Esophagus (tissue), 2 donors: ENCODE measurements at regions not wholly inside any gene's neighbourhood (a gene's known extent, or its start where the extent isn't known, plus 50 kb on each side); places are given as distances from the start of the nearest gene placed in this dataset.

Experiments
- H3K27ac ChIP-seq, 2 donors: one replicate each; pipeline ENCODE4 v1.5.1; 2013; ENCODE audit warnings: low read depth in 2 of 2, mild to moderate bottlenecking in 2 of 2, inconsistent platforms in 1 of 2, low read length in 1 of 2, moderate library complexity in 1 of 2
- H3K27me3 ChIP-seq, 2 donors: one replicate each; pipeline ENCODE4 v1.6.1; 2013; ENCODE audit warnings: low read length in 2 of 2, control low read depth in 1 of 2, mild to moderate bottlenecking in 1 of 2; ENCODE audit not compliant: insufficient read depth in 2 of 2, control insufficient read depth in 1 of 2
- H3K36me3 ChIP-seq, 2 donors: one replicate each; pipeline ENCODE4 v1.6.1; 2013; ENCODE audit warnings: low read length in 1 of 2; ENCODE audit not compliant: control insufficient read depth in 2 of 2, insufficient read depth in 2 of 2
- H3K4me1 ChIP-seq, 2 donors: one replicate each; pipeline ENCODE4 v1.6.1; 2013; ENCODE audit warnings: low read length in 1 of 2; ENCODE audit not compliant: control insufficient read depth in 2 of 2, insufficient read depth in 2 of 2
- H3K4me3 ChIP-seq, 2 donors: one replicate each; pipeline ENCODE4 v1.5.1; 2013; ENCODE audit warnings: low read length in 2 of 2, mild to moderate bottlenecking in 2 of 2, low read depth in 1 of 2, moderate library complexity in 1 of 2
- H3K9me3 ChIP-seq, 2 donors: one replicate each; pipeline ENCODE4 v1.6.1; 2013; ENCODE audit warnings: mild to moderate bottlenecking in 2 of 2, low read depth in 1 of 2, low read length in 1 of 2, moderate library complexity in 1 of 2; ENCODE audit not compliant: control insufficient read depth in 2 of 2, insufficient read depth in 1 of 2
- WGBS, 2 donors: extraction: QIAGEN DNeasy Blood & Tissue Kit; methylation state at CpG; one replicate each; pipeline ENCODE4 v1.1.7; 2013; 5-methylcytosine and 5-hydroxymethylcytosine counted together
- donor health status: healthy with polysubstance abuse.
- donor health status: Bipolar disorder and iron deficiency.

- Histone ChIP-seq H3K27ac (peak overlapping the region; percentile 62 to 76), H3K36me3 (no peaks in the 10 kb centered on the region), H3K9me3 (no peaks in the 10 kb centered on the region), H3K27me3 (no peaks in the 10 kb centered on the region), H3K4me1 (peaks cover 0 to 5% of the 10 kb centered on the region in 2 donors), H3K4me3 (no peak overlapping the region)
- 60 to 73% methylated on average over 6 of the region's 6 CpGs for WGBS, 2 donors
Measured at GRCh38 chr9:108058135-108058814, 568.7 kb upstream of the KLF4 start.

DNA sequence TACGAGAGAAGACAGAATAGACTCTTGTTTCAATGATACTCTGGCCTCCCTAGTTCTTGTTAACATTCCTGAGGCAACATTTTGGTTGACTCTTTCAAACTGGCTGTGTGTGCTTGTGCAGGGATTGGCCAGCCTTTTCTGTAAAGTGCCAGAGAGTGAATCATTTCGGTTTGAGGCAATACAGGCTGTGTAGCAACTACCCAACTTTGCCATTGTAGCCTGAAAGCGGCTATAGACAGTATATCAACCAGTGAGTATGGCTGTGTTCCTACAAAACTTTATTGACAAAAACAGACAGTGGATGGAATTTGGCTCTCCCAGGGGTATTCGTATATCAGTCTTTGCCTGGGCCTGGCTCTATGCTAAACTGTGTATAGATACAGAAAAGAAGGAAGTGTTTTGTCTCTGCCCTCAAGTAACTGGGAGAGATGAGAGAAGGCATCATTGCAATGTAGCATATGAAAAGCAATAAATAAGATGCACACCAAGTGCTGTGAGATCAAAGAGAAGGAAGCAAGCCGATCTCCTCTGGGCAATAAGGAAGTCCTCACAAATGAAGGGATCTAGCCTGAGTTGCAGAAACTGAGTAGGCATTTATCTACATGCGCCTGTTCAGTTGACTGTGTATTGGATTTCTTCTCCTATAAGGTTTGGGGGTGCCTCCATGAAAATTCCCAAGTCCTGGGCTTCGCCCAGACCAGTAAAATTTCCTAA, 568.0 kb upstream of the KLF4 start:
- WGBS, 2 donors: 42 to 53% methylated on average over 7 of the region's 7 CpGs
- Histone ChIP-seq H3K27me3 (no peaks in the 10 kb centered on the region), H3K36me3 (no peaks in the 10 kb centered on the region), H3K4me3 (no peak overlapping the region), H3K27ac (peak overlapping the region; percentile 42 to 62), H3K4me1 (peaks cover 0 to 5% of the 10 kb centered on the region in 2 donors), H3K9me3 (no peaks in the 10 kb centered on the region)

DNA sequence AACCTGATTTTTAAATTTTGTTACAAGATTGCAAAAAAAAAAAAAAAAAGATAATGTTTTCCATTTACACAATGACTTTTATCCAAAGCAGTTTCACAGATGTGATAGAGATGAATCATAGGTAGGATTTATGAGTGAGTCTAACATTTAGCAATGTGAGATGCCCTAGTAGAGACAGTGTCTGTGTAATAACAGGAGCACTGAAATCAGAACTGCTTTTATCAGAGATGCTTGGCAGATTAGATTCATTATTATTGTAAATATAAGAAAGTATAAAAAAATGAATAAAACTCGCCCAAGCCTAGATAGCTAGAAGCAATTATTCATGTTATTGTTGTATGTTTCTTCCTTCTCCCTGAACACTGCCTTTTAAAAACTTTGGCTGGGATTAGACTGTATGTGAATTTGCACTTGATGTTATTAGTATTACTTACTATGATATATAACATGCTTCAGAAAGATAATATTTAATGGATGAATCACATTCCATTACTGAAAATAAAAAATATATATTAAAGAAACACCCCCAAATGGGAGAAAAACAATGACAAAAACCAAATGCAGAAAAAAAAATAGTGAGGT, 567.3 kb upstream of the KLF4 start:
- Histone ChIP-seq H3K4me3 (no peak overlapping the region), H3K4me1 (peaks cover 0 to 9% of the 10 kb centered on the region in 2 donors), H3K36me3 (no peaks in the 10 kb centered on the region), H3K27me3 (no peaks in the 10 kb centered on the region), H3K27ac (no peak overlapping the region), H3K9me3 (no peaks in the 10 kb centered on the region)
- 36 to 46% methylated on average over 1 of the region's 1 CpG for WGBS, 2 donors

GRCh38 chr9:108056084-108056804, 566.7 kb upstream of the KLF4 start:
- Histone ChIP-seq H3K4me1 (peaks cover 0 to 9% of the 10 kb centered on the region in 2 donors), H3K36me3 (no peaks in the 10 kb centered on the region), H3K4me3 (no peak overlapping the region), H3K27ac (peak overlapping the region; percentile 88 to 97), H3K27me3 (no peaks in the 10 kb centered on the region), H3K9me3 (no peaks in the 10 kb centered on the region)
- 46 to 64% methylated on average over 6 of the region's 6 CpGs for WGBS, 2 donors

- peak overlapping the region; percentile 42 to 82 for H3K27ac ChIP-seq
- 34 to 53% methylated on average over 3 of the region's 3 CpGs for WGBS, 2 donors
- peaks cover 0 to 9% of the 10 kb centered on the region in 2 donors for H3K4me1 ChIP-seq
- H3K27me3 ChIP-seq: no peaks in the 10 kb centered on the region
- no peak overlapping the region for H3K4me3 ChIP-seq
- no peaks in the 10 kb centered on the region for H3K36me3 ChIP-seq
- no peaks in the 10 kb centered on the region for H3K9me3 ChIP-seq
Measured at GRCh38 chr9:108054131-108054630, 564.6 kb upstream of the KLF4 start.

DNA sequence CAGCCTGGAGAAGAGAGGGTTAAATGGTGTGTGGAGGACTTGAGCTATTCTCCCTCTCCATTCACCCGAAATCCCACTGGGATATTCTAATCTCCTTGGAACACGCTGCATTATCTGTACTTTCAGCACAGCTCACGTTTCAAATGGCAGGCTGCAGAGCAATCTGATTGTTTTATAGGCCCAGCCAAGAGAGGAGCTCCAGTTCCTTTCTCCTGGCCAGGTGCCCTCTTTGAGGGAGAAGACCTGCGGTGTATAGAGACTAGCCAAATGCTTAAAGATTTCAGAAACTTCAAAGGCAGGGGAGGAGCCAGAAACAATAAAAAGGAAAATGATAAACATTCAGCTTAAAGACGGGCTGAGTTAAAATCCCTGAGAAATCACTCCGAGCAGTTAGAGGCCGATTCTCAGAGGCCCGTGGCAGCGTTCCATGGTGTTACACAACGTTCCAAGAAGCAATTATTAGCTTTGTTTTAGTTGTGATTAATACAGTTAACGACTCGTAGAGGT, 564.0 kb upstream of the KLF4 start:
- 16 to 22% methylated on average over 12 of the region's 12 CpGs for WGBS, 2 donors
- no peaks in the 10 kb centered on the region for H3K27me3 ChIP-seq
- H3K4me1 ChIP-seq: peaks cover 0 to 9% of the 10 kb centered on the region in 2 donors
- no peak overlapping the region for H3K4me3 ChIP-seq
- H3K27ac ChIP-seq: peak overlapping the region; percentile 42 to 82
- H3K9me3 ChIP-seq: no peaks in the 10 kb centered on the region
- no peaks in the 10 kb centered on the region for H3K36me3 ChIP-seq

- H3K27ac ChIP-seq: peak overlapping the region in 1 of 2 donors; percentile 1
- H3K9me3 ChIP-seq: no peaks in the 10 kb centered on the region
- no peaks in the 10 kb centered on the region for H3K36me3 ChIP-seq
- peaks cover 0 to 7% of the 10 kb centered on the region in 2 donors for H3K4me1 ChIP-seq
- no peaks in the 10 kb centered on the region for H3K27me3 ChIP-seq
- 85 to 89% methylated on average over 7 of the region's 7 CpGs for WGBS, 2 donors
- H3K4me3 ChIP-seq: no peak overlapping the region
Measured at GRCh38 chr9:108052431-108053080, 563.0 kb upstream of the KLF4 start.

- Histone ChIP-seq H3K36me3 (no peaks in the 10 kb centered on the region), H3K4me1 (peaks cover 0 to 7% of the 10 kb centered on the region in 2 donors), H3K27ac (peak overlapping the region in 1 of 2 donors; percentile 33), H3K27me3 (no peaks in the 10 kb centered on the region), H3K4me3 (no peak overlapping the region), H3K9me3 (no peaks in the 10 kb centered on the region)
- 82 to 83% methylated on average over 4 of the region's 4 CpGs for WGBS, 2 donors
Measured at GRCh38 chr9:108050894-108051293, 561.3 kb upstream of the KLF4 start.
